Choroid plexus epithelial cell (primary cell): ENCODE measurements at regions not wholly inside any gene's neighbourhood (a gene's known extent, or its start where the extent isn't known, plus 50 kb on each side); places are given as distances from the start of the nearest gene placed in this dataset.
A peak's percentile ranks its signal among the peaks of the same experiment; 100 is the strongest.

ENCODE experiments used
- DNase-seq: peaks from one replicate; pipeline ENCODE4 v3.0.0-alpha.2; 2010; ENCODE audit warnings: low read depth
- H3K4me3 ChIP-seq: 2 replicates; pipeline ENCODE4 v1.5.1; 2011; ENCODE audit warnings: low read depth, mild to moderate bottlenecking, control low read depth, low read length, moderate library complexity
- TF ChIP-seq, protein P1 (sequence below): conservative IDR thresholded peaks from 2 replicates; pipeline ENCODE4 v1.5.1; 2011; ENCODE audit warnings: low read depth, mild to moderate bottlenecking, control low read depth, inconsistent platforms, low read length, moderate library complexity

DNA sequence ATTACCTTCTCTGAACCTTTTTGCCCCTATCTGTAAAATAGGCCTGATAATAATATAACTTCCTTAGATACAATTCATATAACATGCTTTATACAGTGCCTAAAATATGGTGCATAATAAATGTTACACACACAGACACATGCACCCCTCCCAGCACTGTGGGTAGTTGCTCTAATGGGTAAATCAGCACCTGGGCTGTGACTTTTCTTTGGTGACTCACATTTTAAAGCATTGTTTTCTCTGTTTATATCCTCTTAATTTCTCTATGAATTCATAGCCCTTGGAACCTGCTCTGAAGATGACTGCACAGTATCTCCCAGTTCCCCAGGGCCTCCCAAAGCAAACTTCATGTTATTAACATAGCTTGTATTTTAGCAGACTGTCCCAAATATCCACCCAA, 248.2 kb upstream of the TNP1 start:
- no peak for DNase-seq
- no peak overlapping the region for H3K4me3 ChIP-seq
- TF ChIP-seq, protein P1, sequence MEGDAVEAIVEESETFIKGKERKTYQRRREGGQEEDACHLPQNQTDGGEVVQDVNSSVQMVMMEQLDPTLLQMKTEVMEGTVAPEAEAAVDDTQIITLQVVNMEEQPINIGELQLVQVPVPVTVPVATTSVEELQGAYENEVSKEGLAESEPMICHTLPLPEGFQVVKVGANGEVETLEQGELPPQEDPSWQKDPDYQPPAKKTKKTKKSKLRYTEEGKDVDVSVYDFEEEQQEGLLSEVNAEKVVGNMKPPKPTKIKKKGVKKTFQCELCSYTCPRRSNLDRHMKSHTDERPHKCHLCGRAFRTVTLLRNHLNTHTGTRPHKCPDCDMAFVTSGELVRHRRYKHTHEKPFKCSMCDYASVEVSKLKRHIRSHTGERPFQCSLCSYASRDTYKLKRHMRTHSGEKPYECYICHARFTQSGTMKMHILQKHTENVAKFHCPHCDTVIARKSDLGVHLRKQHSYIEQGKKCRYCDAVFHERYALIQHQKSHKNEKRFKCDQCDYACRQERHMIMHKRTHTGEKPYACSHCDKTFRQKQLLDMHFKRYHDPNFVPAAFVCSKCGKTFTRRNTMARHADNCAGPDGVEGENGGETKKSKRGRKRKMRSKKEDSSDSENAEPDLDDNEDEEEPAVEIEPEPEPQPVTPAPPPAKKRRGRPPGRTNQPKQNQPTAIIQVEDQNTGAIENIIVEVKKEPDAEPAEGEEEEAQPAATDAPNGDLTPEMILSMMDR, result no peak

DNA sequence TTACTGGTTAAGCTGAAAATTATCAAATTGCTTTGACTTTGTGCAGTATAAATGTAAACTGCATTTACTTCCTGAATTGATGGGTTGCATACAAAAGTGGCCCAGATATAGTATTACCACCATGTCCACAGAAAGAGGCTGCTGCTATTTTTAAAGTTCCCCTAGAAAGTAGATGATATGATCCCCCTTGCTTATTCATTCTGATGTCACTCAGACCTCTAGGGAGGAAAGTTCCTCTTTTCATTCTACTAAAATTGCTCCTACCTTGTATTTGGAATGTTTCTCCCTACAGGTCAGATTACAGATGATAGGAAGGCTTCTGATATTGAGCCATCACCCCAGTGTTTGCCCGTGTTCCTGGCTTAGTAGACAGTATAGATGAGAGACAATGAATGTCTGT, 247.6 kb upstream of the TNP1 start:
- no peak for DNase-seq
- TF ChIP-seq, protein P1, result no peak

DNA sequence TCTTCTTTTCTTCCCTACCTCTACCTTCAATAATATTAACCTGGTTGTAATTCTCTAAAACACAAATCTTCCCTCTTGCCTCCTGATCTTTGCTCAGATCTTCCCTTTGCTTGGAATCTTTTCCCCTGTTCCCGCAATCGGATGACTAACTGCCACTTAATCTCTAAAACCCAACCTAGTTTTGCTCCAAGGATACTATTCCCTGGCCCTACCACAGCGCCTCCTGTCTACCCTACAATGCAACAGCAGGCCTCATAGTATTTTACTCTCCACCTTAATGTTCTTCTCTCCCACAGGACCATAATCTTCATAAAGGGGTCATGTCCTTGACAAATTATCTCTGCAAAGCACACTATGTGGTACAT, 246.8 kb upstream of the TNP1 start:
- peak; percentile 22 for DNase-seq

More for the DNA sequence above, 247.6 kb upstream of the TNP1 start:
- H3K4me3 ChIP-seq, result no peak overlapping the region

DNA sequence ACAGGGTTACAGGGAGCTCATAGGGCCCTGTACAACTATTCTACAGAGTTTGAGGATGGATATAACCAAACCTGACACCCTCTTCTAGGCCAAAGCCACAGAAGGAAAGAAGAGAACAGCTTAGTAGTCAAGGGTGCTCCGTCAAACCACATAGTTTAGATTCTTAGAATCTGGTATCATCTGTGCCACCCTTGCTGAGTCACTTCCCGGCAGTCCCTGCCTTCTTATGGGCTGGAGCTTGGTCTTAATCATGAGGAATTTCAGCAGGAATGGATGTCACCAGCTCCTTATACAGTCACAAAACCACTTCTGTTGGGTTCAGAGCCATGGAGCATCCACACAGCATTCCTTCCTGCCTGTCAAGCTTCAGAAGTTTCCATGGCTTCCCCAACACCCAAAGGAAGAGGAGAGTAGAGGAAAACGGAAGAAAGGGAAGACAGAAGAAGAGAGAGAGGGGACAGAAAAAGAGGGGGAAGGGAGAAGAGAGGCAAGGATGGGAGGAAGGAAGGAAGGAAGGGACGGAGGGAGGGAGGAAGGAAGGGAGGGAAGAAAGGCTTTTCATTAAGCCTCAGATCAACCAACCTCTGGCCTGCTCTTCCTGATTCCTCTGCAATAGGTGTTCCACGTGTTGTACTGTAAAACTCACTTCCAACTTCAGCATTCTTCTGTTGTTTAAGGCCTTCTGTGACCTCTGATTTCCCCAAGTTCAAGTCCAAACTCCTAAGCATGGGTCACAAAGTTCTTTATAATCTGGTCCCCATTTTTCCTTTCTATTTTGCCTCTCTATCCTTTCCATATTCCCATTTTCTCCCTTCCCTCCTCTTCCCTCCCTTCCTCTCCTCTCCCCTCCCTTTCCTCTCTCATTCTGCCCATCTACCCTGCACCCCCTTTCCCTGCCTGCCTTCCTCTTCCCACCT, 246.1 kb upstream of the TNP1 start:
- DNase-seq, result peak; percentile 87
- TF ChIP-seq, protein P1, result no peak
- no peak overlapping the region for H3K4me3 ChIP-seq

More for the DNA sequence above, 246.8 kb upstream of the TNP1 start:
- TF ChIP-seq, protein P1, result peak; percentile 63
- H3K4me3 ChIP-seq, result no peak overlapping the region

DNA sequence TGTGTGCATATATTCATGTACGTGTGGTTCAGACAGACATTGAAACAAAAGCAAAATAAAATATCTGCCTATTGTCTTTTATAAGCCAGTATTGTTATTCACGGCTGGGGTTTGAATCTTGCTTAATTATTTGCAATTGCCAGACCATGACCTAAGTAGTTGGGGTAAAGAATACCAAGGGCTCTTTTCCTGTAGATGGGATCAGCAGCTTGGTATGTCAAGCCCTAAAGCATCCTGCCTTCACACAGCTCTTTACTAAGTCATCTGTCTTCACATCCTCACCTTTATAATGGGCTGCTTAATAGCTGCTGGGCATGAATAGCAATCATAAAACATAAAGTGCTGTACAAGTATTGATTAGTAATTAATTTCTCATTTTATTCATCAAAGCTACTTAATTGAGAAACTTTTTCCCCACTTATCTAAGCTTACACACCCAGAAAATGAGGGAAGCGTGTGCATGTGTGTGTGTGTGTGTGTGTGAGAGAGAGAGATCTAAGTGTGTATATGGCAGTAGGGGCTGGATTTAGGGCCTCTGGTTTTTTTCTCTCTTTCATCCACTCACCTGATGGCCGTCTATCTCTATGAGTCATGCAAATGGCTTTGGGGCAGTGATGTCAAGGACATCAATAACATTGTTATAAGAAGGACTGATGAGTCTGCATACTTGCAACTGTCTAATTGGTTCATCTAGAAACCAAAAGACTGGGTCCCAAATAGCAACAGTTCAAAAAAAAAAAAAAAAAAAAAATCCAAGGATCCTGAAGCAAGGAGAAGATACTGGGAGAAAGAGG, 244.1 kb upstream of the TNP1 start:
- peak; percentile 46 for DNase-seq
- H3K4me3 ChIP-seq, result no peak overlapping the region
- TF ChIP-seq, protein P1, result no peak

DNA sequence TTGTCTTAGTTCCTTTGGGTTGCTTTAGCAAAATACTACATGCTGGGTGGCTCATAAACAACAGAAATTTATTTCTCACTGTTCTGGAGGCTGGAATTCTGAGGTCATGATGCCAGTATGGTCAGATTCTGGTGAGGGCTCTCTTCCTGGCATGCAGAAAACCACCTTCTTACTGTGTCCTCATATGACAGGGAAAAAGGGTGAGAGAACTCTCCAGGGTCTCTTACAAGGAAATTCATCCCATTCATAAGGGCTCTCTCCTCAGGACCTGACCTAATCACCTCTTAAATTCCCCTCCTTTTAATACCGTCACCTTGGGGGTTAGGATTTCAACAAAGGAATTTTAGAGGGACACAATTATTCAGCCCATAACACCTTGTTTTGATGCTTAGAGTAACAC, 243.1 kb upstream of the TNP1 start:
- no peak for DNase-seq
- TF ChIP-seq, protein P1, result no peak
- no peak overlapping the region for H3K4me3 ChIP-seq

DNA sequence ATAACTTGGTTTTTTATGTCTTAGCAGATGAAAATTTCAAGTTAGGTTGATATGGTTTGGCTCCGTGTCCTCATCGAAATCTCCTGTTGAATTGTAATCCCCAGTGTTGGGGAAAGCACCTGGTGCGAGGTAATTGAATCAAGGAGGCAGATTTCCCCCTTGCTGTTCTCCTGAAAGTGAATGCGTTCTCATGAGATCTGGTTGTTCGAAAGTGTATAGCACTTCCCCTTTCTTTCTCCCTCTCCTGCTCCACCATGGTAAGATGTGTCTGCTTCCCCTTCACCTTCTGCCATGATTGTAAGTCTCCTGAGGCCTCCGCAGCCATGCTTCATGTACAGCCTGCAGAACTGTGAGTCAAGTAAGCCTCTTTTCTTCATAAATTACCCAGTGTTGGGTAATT, 242.1 kb upstream of the TNP1 start:
- no peak overlapping the region for H3K4me3 ChIP-seq
- TF ChIP-seq, protein P1, result no peak
- DNase-seq, result no peak
